Right lung (tissue), 2 donors: ENCODE measurements at regions not wholly inside any gene's neighbourhood (a gene's known extent, or its start where the extent isn't known, plus 50 kb on each side); places are given as distances from the start of the nearest gene placed in this dataset.
A peak's percentile ranks its signal among the peaks of the same experiment; 100 is the strongest.
"Not testable (repeated sequence)": the region's sequence is repeated elsewhere in the genome, so short reads cannot be mapped to it uniquely, and the experiment has no call there.

Experiments used
- DNase-seq, 2 donors: peaks; one replicate each; pipeline ENCODE4 v3.0.0-alpha.2; 2013

GRCh38 chr5:92879806-92880543 lies 701.0 kb downstream of the NR2F1-AS1 start:
- no peak for DNase-seq

GRCh38 chr5:92874790-92875189 lies 706.2 kb downstream of the NR2F1-AS1 start:
- DNase-seq, result no peak

- DNase-seq, result no peak
Observed at GRCh38 chr5:92868442-92868841, 712.6 kb downstream of the NR2F1-AS1 start.

- DNase-seq, result no peak
Observed at GRCh38 chr5:92864591-92864990, 716.4 kb downstream of the NR2F1-AS1 start.

GRCh38 chr5:92863666-92864065 lies 717.4 kb downstream of the NR2F1-AS1 start:
- no peak for DNase-seq

- no peak for DNase-seq
Observed at GRCh38 chr5:92861531-92862285, 719.3 kb downstream of the NR2F1-AS1 start.

GRCh38 chr5:92860061-92860460 lies 721.0 kb downstream of the NR2F1-AS1 start:
- DNase-seq, result no peak

GRCh38 chr5:92852219-92852618 lies 728.8 kb downstream of the NR2F1-AS1 start:
- DNase-seq, result no peak

- no peak for DNase-seq
Observed at GRCh38 chr5:92850886-92851285, 730.1 kb downstream of the NR2F1-AS1 start.

GRCh38 chr5:92849756-92850155 lies 731.3 kb downstream of the NR2F1-AS1 start:
- DNase-seq, result no peak

- DNase-seq, result no peak
Observed at GRCh38 chr5:92841604-92842155, 739.3 kb downstream of the NR2F1-AS1 start.

GRCh38 chr5:92838253-92838652 lies 742.8 kb downstream of the NR2F1-AS1 start:
- DNase-seq, result no peak

GRCh38 chr5:92836855-92837755 lies 743.9 kb downstream of the NR2F1-AS1 start:
- no peak for DNase-seq

GRCh38 chr5:92835712-92836111 lies 745.3 kb downstream of the NR2F1-AS1 start:
- no peak for DNase-seq

GRCh38 chr5:92823551-92823950 lies 757.5 kb downstream of the NR2F1-AS1 start:
- DNase-seq, result not testable (repeated sequence)

- no peak for DNase-seq
Observed at GRCh38 chr5:92822183-92822582, 758.8 kb downstream of the NR2F1-AS1 start.

GRCh38 chr5:92809855-92810465 lies 771.1 kb downstream of the NR2F1-AS1 start:
- no peak for DNase-seq

- no peak for DNase-seq
Observed at GRCh38 chr5:92808474-92808873, 772.5 kb downstream of the NR2F1-AS1 start.

- no peak for DNase-seq
Observed at GRCh38 chr5:92807085-92807484, 773.9 kb downstream of the NR2F1-AS1 start.

- DNase-seq, result no peak
Observed at GRCh38 chr5:92805446-92805845, 775.6 kb downstream of the NR2F1-AS1 start.

GRCh38 chr5:92801911-92802310 lies 779.1 kb downstream of the NR2F1-AS1 start:
- peak in 1 of 2 donors; percentile 2 for DNase-seq
